K562 (cell line): ENCODE measurements at regions not wholly inside any gene's neighbourhood (a gene's known extent, or its start where the extent isn't known, plus 50 kb on each side); places are given as distances from the start of the nearest gene placed in this dataset.

ENCODE experiments used
- ATAC-seq: fragments of 200-7000 bp; cut with Tn5 transposase; 3 replicates; pipeline ENCODE4 v1.9.1; 2020; ENCODE audit warnings: moderate library complexity
- BruUV-seq: library from RNA; stranded (reverse); fragments of 400-500 nt; replicated peaks from 2 replicates; lab custom pipeline; 2021; lab: Mats Ljungman, UMichigan
- CTCF ChIA-PET: fragments of 300-600 bp; formaldehyde crosslinking; extraction: SDS; loops from one replicate; lab custom pipeline; 2021; ENCODE audit warnings: low intra/inter-chr PET ratio; lab: Yijun Ruan, JAX
- POLR2A ChIA-PET: fragments of 300-600, 350-650 bp; sonication (Branson Sonifier 250); formaldehyde crosslinking; extraction: SDS; loops from one replicate; lab custom pipeline; 2021; ENCODE audit warnings: antibody characterized with exemption, inconsistent platforms; lab: Yijun Ruan, JAX
- DNase-seq, 4 experiments: peaks; one replicate each; pipeline versions ENCODE4 v3.0.0 to v3.0.0-alpha.2; 2011 to 2018; ENCODE audit warnings: low spot score in 3 of 4, mixed read lengths in 3 of 4; ENCODE audit errors: extremely low read depth in 1 of 4
- FAIRE-seq: peaks from 2 replicates; lab custom pipeline; 2011; peaks lifted over from hg19 to GRCh38; lab: Jason Lieb, UNC
- H2AFZ ChIP-seq: 2 replicates; pipeline ENCODE4 v1.6.0; 2011; ENCODE audit warnings: low read depth, low read length, control low read depth, inconsistent platforms
- H3K27ac ChIP-seq: fragments of 200-600 bp; 3 replicates; pipeline ENCODE4 v1.8.0; 2011; ENCODE audit warnings: low read depth, mild to moderate bottlenecking, control low read depth, inconsistent platforms, low read length, moderate library complexity, mixed read lengths; ENCODE audit errors: extremely low read depth
- H3K27me3 ChIP-seq, 2 experiments: fragments of 300-600 bp in 1 of 2; 2 replicates in 1 of 2; 3 replicates in 1 of 2; pipeline versions ENCODE4 v1.6.0 to v1.8.0; 2011; ENCODE audit warnings: inconsistent platforms in 2 of 2, low read length in 2 of 2, mild to moderate bottlenecking in 1 of 2, mixed read lengths in 1 of 2, moderate library complexity in 1 of 2; ENCODE audit not compliant: control insufficient read depth in 2 of 2, insufficient read depth in 2 of 2
- H3K36me3 ChIP-seq: fragments of 300-600 bp; 3 replicates; pipeline ENCODE4 v1.8.0; 2011; ENCODE audit warnings: mild to moderate bottlenecking, low read length, inconsistent platforms; ENCODE audit not compliant: control insufficient read depth, insufficient read depth
- H3K4me1 ChIP-seq, 2 experiments: fragments of 200-600 bp in 1 of 2; replicated peaks in 1 of 2; 2 replicates in 1 of 2; 3 replicates in 1 of 2; pipeline versions ENCODE4 v1.5.1 to v1.8.0; 2011; ENCODE audit warnings: inconsistent platforms in 2 of 2, low read length in 2 of 2, mild to moderate bottlenecking in 1 of 2, mixed read lengths in 1 of 2, moderate library complexity in 1 of 2; ENCODE audit not compliant: control insufficient read depth in 2 of 2, insufficient read depth in 2 of 2
- H3K4me2 ChIP-seq: 2 replicates; pipeline ENCODE4 v1.6.1; 2011; ENCODE audit warnings: low read length, control low read depth, inconsistent platforms, mixed read lengths; ENCODE audit not compliant: insufficient read depth
- H3K4me3 ChIP-seq: fragments of 200-600 bp; sonication (generic), shearing (Covaris generic); 2 replicates; pipeline ENCODE4 v1.5.1; 2016; ENCODE audit warnings: control low read depth, inconsistent platforms
- H3K79me2 ChIP-seq: fragments of 200-600 bp; 3 replicates; pipeline ENCODE4 v1.8.0; 2011; ENCODE audit warnings: low read length, inconsistent platforms; ENCODE audit not compliant: control insufficient read depth, insufficient read depth
- H3K9ac ChIP-seq, 2 experiments: 2 replicates each; pipeline versions ENCODE4 v1.6.0 to v1.6.1; 2011; ENCODE audit warnings: low read depth in 2 of 2, low read length in 2 of 2, control low read depth in 1 of 2, inconsistent platforms in 1 of 2, mild to moderate bottlenecking in 1 of 2, mixed read lengths in 1 of 2; ENCODE audit not compliant: insufficient read depth in 1 of 2
- H3K9me1 ChIP-seq: one replicate; pipeline ENCODE4 v1.6.0; 2011; ENCODE audit warnings: inconsistent platforms, mild to moderate bottlenecking, low read length, moderate library complexity; ENCODE audit not compliant: control insufficient read depth, insufficient read depth
- H3K9me3 ChIP-seq: replicated peaks from 2 replicates; pipeline ENCODE4 v1.5.1; 2011; ENCODE audit warnings: low read depth, low read length, inconsistent platforms; ENCODE audit not compliant: control insufficient read depth, insufficient read depth
- H4K20me1 ChIP-seq: replicated peaks from 2 replicates; pipeline ENCODE4 v1.6.1; 2011; ENCODE audit warnings: low read length, inconsistent platforms, mixed read lengths; ENCODE audit not compliant: control insufficient read depth, insufficient read depth
- BRF1 ChIP-seq: IDR thresholded peaks from 3 replicates; pipeline ENCODE4 v1.6.1; 2011; ENCODE audit warnings: borderline replicate concordance, mild to moderate bottlenecking; ENCODE audit not compliant: insufficient read length; ENCODE audit errors: extremely low read depth
- CSDE1 ChIP-seq, 2 experiments: fragments of 450-650 bp; IDR thresholded peaks; 2 replicates each; pipeline ENCODE4 v1.6.1; 2016; ENCODE audit warnings: mild to moderate bottlenecking in 1 of 2
- FOXM1 ChIP-seq, 2 experiments: fragments of 450-650 bp in 1 of 2; sonication (generic) in 1 of 2; formaldehyde crosslinking in 1 of 2; IDR thresholded peaks; 2 replicates each; pipeline versions ENCODE4 v1.6.1 to v1.9.0; 2017 to 2022; ENCODE audit warnings: low read depth in 2 of 2, mild to moderate bottlenecking in 2 of 2, missing genetic modification reagents in 1 of 2, moderate library complexity in 1 of 2
- KDM5B ChIP-seq: fragments of 200-600 bp; sonication (generic); IDR thresholded peaks from 2 replicates; pipeline ENCODE4 v1.6.1; 2012; ENCODE audit warnings: low read depth, mild to moderate bottlenecking, moderate library complexity, low read length, control low read depth, inconsistent platforms; ENCODE audit not compliant: insufficient replicate concordance
- KLF10 ChIP-seq: fragments of 250-450 bp; sonication (Bioruptor Pico); IDR thresholded peaks from 2 replicates; pipeline ENCODE4 v1.6.1; 2021; ENCODE audit warnings: matching md5 sums
- NR2C1 ChIP-seq, 2 experiments: fragments of 450-650 bp; IDR thresholded peaks; 2 replicates each; pipeline ENCODE4 v1.6.1; 2017; ENCODE audit warnings: mild to moderate bottlenecking in 2 of 2, antibody characterized with exemption in 1 of 2, inconsistent platforms in 1 of 2, missing compliant biosample characterization in 1 of 2, missing genetic modification characterization in 1 of 2
- PCBP2 ChIP-seq: fragments of 200-400 bp; formaldehyde crosslinking; IDR thresholded peaks from 2 replicates; pipeline ENCODE4 v1.6.1; 2018; ENCODE audit warnings: low read length, low read depth, mild to moderate bottlenecking, moderate library complexity; ENCODE audit not compliant: poor library complexity, severe bottlenecking
- RCOR1 ChIP-seq, 2 experiments: IDR thresholded peaks; 2 replicates each; pipeline ENCODE4 v1.6.1; 2012; ENCODE audit warnings: low read depth in 2 of 2, low read length in 2 of 2, borderline replicate concordance in 1 of 2, improper control_type of control experiment in 1 of 2
- RFX7 ChIP-seq: fragments of 250-450 bp; sonication (Bioruptor Pico); IDR thresholded peaks from 2 replicates; pipeline ENCODE4 v1.5.1; 2021; ENCODE audit warnings: mild to moderate bottlenecking
- SETDB1 ChIP-seq: IDR thresholded peaks from one replicate; pipeline ENCODE4 v1.6.1; 2012; ENCODE audit warnings: low read length, control low read depth, inconsistent platforms
- SP1 ChIP-seq: sonication (generic); formaldehyde crosslinking; IDR thresholded peaks from 2 replicates; pipeline ENCODE4 v1.8.1; 2022; ENCODE audit warnings: mild to moderate bottlenecking, missing genetic modification reagents
- XRCC4 ChIP-seq: IDR thresholded peaks from one replicate; pipeline ENCODE4 v1.6.1; 2011; ENCODE audit not compliant: insufficient read depth, insufficient read length; ENCODE audit errors: extremely low read depth
- ZFX ChIP-seq: sonication (generic); formaldehyde crosslinking; IDR thresholded peaks from 2 replicates; pipeline ENCODE4 v1.8.0; 2022; ENCODE audit warnings: mild to moderate bottlenecking, missing genetic modification reagents, moderate library complexity
- ZNF586 ChIP-seq: fragments of 450-650 bp; formaldehyde crosslinking; conservative IDR thresholded peaks from 2 replicates; pipeline ENCODE4 v1.4.0; 2020; ENCODE audit warnings: mild to moderate bottlenecking, moderate library complexity
- ZNF780A ChIP-seq: fragments of 250-450 bp; sonication (Bioruptor Pico); IDR thresholded peaks from 2 replicates; pipeline ENCODE4 v1.5.0; 2021; ENCODE audit warnings: mild to moderate bottlenecking
- WGBS: fragments of 100-300 bp; shearing (Covaris generic); methylation state at CpG from one replicate; pipeline ENCODE4 v1.1.6; 2016; ENCODE audit warnings: low coverage, mixed read lengths; ENCODE audit not compliant: insufficient coverage; ENCODE audit errors: missing lambda C conversion rate; 5-methylcytosine and 5-hydroxymethylcytosine counted together
- in situ Hi-C: fragments of 300-500 bp; cut with MboI; formaldehyde crosslinking; loops from 4 replicates; pipeline ENCODE4 v1.15.0; 2018; ENCODE audit warnings: inconsistent platforms, mixed read lengths
- intact Hi-C: fragments of 100-400 bp; cut with micrococcal nuclease; formaldehyde crosslinking; loops from 2 replicates; pipeline ENCODE4 v1.14.2; 2022
- TF ChIP-seq, protein P1 (sequence below), 2 experiments: fragments of 200-800 bp in 1 of 2; sonication (Bioruptor generic) in 1 of 2; sonication (generic) in 1 of 2; formaldehyde crosslinking in 1 of 2; IDR thresholded peaks in 1 of 2; conservative IDR thresholded peaks in 1 of 2; 2 replicates each; pipeline versions ENCODE4 v1.5.0 to v1.6.1; 2016 to 2020; ENCODE audit warnings: missing compliant biosample characterization in 1 of 2, missing genetic modification characterization in 1 of 2, missing genetic modification reagents in 1 of 2
- TF ChIP-seq, protein P2 (sequence below): fragments of 450-650 bp; IDR thresholded peaks from 2 replicates; pipeline ENCODE4 v1.6.1; 2016; ENCODE audit warnings: low read depth, mild to moderate bottlenecking, moderate library complexity
- TF ChIP-seq, protein P3 (sequence below), 2 experiments: IDR thresholded peaks; 2 replicates each; pipeline ENCODE4 v1.6.1; 2012; ENCODE audit warnings: improper control_type of control experiment in 2 of 2, low read depth in 2 of 2, low read length in 2 of 2, borderline replicate concordance in 1 of 2

DNA sequence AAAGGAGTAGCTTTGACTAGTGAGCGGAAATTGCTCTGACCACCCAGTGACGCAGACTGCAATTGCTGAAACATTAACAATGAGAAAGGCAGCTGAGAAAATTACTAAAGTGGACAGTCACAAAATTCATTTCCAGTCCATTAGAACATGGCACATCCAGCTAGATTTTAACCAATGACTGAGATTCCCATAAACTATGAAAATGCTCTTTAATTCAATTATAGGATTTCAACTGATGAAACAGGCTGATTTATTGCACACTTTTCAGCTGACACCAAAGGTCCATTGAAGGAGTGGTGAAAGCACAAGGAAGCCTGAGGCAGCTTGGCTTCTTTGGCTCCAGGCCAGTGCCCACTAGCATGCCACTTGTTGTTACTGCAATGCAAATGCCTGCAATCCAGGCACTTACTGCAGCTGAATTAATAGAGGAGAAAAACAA is 933.4 kb downstream of the SLITRK6 start:
- ChIA-PET CTCF (no interaction called here), POLR2A (no interaction called here)
- DNase-seq (no peak), FAIRE-seq (no peak), ATAC-seq (no peak)
- H3K9me1 ChIP-seq = no peaks in the 10 kb centered on the region
- H3K4me2 ChIP-seq = no peak overlapping the region
- no peak overlapping the region for H3K9ac ChIP-seq
- BruUV-seq = no TSS peak
- intact Hi-C loops = no loop called here
- no peak overlapping the region for H3K27ac ChIP-seq
- H3K4me1 ChIP-seq = no peaks in the 10 kb centered on the region
- 0% methylated on average over 1 of the region's 2 CpGs for WGBS
- no peaks in the 10 kb centered on the region for H3K79me2 ChIP-seq
- H3K9me3 ChIP-seq = no peaks in the 10 kb centered on the region
- TF ChIP-seq RFX7 (CRISPR knock-in tag) (no peak), PCBP2 (no peak), BRF1 (no peak), ZNF780A (no peak), SP1 (CRISPR knock-in tag) (no peak), ZNF586 (CRISPR knock-in tag) (no peak), KDM5B (no peak), RCOR1 (IDR thresholded peaks at IDR 0.05; ENCODE audit: borderline replicate concordance in 1 of 2, low read depth in 2 of 2, low read length in 2 of 2) (no peak), SETDB1 (no peak), ZFX (CRISPR knock-in tag) (no peak), KLF10 (no peak), CSDE1 (IDR thresholded peaks at IDR 0.05) (no peak), XRCC4 (no peak), FOXM1 (IDR thresholded peaks at IDR 0.05; ENCODE audit: low read depth) (no peak), FOXM1 (CRISPR knock-in tag; IDR thresholded peaks at IDR 0.05; ENCODE audit: low read depth) (no peak), NR2C1 (IDR thresholded peaks at IDR 0.05) (no peak), NR2C1 (tag; IDR thresholded peaks at IDR 0.05) (no peak)
- TF ChIP-seq, protein P1, sequence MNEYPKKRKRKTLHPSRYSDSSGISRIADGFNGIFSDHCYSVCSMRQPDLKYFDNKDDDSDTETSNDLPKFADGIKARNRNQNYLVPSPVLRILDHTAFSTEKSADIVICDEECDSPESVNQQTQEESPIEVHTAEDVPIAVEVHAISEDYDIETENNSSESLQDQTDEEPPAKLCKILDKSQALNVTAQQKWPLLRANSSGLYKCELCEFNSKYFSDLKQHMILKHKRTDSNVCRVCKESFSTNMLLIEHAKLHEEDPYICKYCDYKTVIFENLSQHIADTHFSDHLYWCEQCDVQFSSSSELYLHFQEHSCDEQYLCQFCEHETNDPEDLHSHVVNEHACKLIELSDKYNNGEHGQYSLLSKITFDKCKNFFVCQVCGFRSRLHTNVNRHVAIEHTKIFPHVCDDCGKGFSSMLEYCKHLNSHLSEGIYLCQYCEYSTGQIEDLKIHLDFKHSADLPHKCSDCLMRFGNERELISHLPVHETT (CRISPR knock-in tag; conservative IDR thresholded peaks at IDR 0.05 in 1 of 2, IDR thresholded peaks at IDR 0.05 in 1 of 2) = no peak
- TF ChIP-seq, protein P2, sequence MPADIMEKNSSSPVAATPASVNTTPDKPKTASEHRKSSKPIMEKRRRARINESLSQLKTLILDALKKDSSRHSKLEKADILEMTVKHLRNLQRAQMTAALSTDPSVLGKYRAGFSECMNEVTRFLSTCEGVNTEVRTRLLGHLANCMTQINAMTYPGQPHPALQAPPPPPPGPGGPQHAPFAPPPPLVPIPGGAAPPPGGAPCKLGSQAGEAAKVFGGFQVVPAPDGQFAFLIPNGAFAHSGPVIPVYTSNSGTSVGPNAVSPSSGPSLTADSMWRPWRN = no peak
- TF ChIP-seq, protein P3, sequence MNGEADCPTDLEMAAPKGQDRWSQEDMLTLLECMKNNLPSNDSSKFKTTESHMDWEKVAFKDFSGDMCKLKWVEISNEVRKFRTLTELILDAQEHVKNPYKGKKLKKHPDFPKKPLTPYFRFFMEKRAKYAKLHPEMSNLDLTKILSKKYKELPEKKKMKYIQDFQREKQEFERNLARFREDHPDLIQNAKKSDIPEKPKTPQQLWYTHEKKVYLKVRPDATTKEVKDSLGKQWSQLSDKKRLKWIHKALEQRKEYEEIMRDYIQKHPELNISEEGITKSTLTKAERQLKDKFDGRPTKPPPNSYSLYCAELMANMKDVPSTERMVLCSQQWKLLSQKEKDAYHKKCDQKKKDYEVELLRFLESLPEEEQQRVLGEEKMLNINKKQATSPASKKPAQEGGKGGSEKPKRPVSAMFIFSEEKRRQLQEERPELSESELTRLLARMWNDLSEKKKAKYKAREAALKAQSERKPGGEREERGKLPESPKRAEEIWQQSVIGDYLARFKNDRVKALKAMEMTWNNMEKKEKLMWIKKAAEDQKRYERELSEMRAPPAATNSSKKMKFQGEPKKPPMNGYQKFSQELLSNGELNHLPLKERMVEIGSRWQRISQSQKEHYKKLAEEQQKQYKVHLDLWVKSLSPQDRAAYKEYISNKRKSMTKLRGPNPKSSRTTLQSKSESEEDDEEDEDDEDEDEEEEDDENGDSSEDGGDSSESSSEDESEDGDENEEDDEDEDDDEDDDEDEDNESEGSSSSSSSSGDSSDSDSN (IDR thresholded peaks at IDR 0.05; ENCODE audit: borderline replicate concordance in 1 of 2, low read depth in 2 of 2, low read length in 2 of 2) = no peak
- in situ Hi-C loops = no loop called here
- H3K36me3 ChIP-seq = no peaks in the 10 kb centered on the region
- H4K20me1 ChIP-seq = no peaks in the 10 kb centered on the region
- H3K4me3 ChIP-seq = no peak overlapping the region
- no peak overlapping the region for H2AFZ ChIP-seq
- H3K27me3 ChIP-seq = no peaks in the 10 kb centered on the region
